ENCODE measurements at regions not wholly inside any gene's neighbourhood (a gene's known extent, or its start where the extent isn't known, plus 50 kb on each side); places are given as distances from the start of the nearest gene placed in this dataset.

GRCh38 chr11:116180806-116181600 is 591.8 kb downstream of the BUD13 start:
- no peak overlapping the region for H3K4me3 ChIP-seq (ENCODE audit: low read length)
- TF ChIP-seq, protein P1, sequence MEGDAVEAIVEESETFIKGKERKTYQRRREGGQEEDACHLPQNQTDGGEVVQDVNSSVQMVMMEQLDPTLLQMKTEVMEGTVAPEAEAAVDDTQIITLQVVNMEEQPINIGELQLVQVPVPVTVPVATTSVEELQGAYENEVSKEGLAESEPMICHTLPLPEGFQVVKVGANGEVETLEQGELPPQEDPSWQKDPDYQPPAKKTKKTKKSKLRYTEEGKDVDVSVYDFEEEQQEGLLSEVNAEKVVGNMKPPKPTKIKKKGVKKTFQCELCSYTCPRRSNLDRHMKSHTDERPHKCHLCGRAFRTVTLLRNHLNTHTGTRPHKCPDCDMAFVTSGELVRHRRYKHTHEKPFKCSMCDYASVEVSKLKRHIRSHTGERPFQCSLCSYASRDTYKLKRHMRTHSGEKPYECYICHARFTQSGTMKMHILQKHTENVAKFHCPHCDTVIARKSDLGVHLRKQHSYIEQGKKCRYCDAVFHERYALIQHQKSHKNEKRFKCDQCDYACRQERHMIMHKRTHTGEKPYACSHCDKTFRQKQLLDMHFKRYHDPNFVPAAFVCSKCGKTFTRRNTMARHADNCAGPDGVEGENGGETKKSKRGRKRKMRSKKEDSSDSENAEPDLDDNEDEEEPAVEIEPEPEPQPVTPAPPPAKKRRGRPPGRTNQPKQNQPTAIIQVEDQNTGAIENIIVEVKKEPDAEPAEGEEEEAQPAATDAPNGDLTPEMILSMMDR (conservative IDR thresholded peaks at IDR 0.05; ENCODE audit: low read depth, low read length) = no peak
- DNase-seq (ENCODE audit: low read depth) = no peak

DNA sequence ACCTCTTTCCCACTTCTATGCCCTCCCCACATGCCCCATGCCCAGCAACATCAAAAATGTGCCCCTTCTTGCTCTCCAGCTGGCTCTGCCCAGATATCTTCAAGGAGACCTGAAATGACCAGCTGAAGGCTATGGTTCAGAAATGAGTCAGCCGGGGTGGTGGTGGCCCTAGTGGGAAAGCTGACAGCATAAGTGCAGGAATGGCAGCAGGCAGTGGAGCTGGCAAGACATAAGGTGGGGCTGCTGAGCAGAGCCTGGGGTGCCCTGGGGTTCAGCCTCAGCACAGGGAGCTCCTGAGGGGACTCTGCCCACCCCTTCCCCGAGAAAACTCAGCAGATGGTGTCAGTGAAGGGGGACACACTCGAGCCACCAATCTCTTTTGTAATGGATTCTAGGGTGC is 593.4 kb downstream of the BUD13 start:
- H3K4me3 ChIP-seq (ENCODE audit: low read length) = no peak overlapping the region
- TF ChIP-seq, protein P1 (conservative IDR thresholded peaks at IDR 0.05; ENCODE audit: low read depth, low read length) = no peak
- DNase-seq (ENCODE audit: low read depth) = no peak

DNA sequence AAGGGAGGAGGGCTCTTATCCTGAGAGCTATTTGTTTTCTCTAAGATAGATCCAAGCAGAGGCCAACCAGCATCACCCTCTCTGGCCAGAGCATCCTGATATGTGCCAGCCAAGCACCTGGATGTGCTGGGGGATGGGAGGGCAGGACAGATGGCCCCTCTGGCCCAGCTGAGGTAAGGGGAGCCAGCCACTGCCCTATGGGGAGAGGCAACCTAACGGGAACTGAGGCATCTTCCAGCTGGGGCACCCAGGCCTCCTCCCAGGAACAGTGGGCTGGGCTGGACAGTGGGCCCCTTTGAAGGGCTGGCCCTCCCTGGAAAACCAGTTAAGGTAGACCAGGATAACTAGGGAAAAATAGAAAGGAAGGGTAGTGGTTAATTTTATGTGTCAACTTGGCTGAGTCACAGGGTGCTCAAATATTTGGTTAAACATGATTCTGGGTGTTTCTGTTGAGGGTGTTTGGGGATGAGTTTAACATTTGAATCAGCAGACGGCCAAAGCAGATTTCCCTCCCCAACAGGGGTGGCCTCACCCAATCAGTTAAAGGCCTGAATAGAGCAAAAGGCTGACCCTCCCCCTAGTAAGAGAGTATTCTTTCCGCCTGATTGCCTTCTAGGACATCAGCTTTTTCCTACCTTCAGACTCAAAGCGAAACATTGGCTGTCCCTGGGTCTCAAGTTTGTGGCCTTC is 595.1 kb downstream of the BUD13 start:
- TF ChIP-seq, protein P1 (conservative IDR thresholded peaks at IDR 0.05; ENCODE audit: low read depth, low read length) = no peak
- no peak for DNase-seq (ENCODE audit: low read depth)
- H3K4me3 ChIP-seq (ENCODE audit: low read length) = no peak overlapping the region

DNA sequence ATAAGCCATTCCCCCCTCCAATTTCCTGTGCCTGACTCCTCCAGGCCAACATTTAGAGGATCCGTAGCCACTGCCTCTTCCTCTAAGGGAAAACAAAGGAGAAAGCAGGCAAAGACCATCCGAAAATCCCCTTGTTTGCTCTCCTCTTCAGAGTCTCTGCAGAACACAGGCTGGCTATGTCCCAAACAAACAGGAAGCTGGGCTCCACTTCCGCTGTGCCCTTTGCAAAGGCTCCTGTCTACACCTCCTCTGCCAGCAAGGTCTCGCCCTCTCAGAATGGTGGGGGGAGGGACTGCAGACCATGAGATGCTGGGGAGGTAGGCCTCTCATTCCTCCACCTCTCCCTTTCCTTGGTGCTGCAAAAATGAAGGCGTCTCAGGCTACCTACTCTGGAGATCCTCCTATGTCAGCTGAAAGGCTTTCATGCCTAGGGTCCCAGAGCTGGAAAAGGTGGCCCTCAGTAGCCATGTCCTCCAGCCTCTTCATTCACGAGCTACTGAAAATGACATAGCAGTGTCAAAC is 596.2 kb downstream of the BUD13 start:
- H3K4me3 ChIP-seq (ENCODE audit: low read length) = no peak overlapping the region
- TF ChIP-seq, protein P1 (conservative IDR thresholded peaks at IDR 0.05; ENCODE audit: low read depth, low read length) = no peak
- DNase-seq (ENCODE audit: low read depth) = no peak

DNA sequence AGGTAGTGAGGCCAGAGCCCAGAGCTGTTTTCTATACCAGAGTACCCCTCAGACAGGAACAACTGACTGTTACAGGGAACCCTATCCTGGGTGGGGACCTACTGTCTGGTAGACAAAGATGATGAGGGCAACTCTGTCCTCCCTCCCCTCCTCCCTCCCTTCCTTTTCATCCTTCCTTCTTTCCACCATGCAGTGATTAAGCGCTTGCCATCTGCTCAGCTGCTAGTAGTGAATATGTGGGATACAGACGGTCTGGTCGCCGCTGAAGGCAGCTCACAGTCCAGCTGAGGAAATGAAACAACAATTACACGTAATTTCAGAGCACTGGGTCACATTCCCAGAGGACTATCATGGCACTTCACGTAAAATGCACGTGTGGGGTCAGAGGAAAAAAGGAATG is 597.1 kb downstream of the BUD13 start:
- DNase-seq (ENCODE audit: low read depth) = no peak
- no peak overlapping the region for H3K4me3 ChIP-seq (ENCODE audit: low read length)
- TF ChIP-seq, protein P1 (conservative IDR thresholded peaks at IDR 0.05; ENCODE audit: low read depth, low read length) = no peak

DNA sequence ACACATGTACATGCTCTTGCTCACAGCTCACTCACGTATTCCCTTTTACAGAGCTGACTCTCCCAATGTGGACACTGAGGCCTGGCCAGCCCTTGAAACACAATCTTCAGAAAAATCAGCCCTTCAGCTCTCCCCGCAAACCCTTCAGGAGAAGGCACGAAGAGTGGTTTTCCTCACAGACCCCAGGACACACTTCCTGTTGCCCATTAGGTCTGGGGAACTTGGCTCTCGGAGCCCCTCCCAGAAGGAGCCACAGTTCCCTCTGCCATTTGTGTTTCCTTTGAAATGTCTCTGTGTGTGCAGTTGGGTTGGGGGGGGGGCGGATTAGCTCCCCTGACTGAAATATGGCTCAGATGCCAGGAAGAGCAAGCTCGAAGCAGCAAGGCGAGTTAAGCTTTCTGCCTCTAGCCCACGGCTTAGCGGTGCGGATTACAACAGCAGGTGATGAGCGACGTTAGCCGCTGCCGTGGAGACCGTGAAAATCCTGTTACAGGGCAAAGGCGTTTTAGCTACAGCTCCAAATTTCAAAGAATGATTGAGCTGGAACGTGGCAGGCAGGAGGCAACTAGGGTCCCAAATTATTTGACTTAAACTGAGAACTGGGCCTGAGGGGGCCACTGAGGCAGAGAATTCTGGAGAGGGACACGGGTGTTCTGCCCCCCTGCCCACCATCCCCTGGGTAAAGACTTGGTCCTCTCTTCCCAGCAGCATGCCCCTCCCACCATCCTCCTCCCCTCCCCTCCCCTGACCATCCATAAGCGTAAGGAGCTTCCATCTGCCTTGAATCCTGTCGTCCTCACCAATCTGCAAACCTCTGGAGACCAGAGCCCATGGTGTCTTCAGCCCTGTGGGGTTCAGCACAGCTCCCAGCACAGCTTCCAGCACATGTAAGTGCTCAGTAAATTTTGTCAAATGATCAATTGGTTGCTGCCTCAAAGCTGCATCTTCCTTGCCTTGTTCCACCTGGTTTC is 598.6 kb downstream of the BUD13 start:
- peak; percentile 15 for DNase-seq (ENCODE audit: low read depth)
- TF ChIP-seq, protein P1 (conservative IDR thresholded peaks at IDR 0.05; ENCODE audit: low read depth, low read length) = no peak

More for the DNA sequence above, 598.6 kb downstream of the BUD13 start:
- no peak overlapping the region for H3K4me3 ChIP-seq (ENCODE audit: low read length)

Data from retinal pigment epithelial cell (primary cell).